PC-3 (cell line): ENCODE measurements at regions not wholly inside any gene's neighbourhood (a gene's known extent, or its start where the extent isn't known, plus 50 kb on each side); places are given as distances from the start of the nearest gene placed in this dataset.

Experiments
- ATAC-seq: fragments of 200-7000 bp; cut with Tn5 transposase; 2 replicates; pipeline ENCODE4 v1.9.1; 2020; ENCODE audit warnings: mild to moderate bottlenecking, moderate library complexity
- BruUV-seq: library from RNA; stranded (reverse); fragments of 400-500 nt; replicated peaks from 2 replicates; lab custom pipeline; 2021; lab: Mats Ljungman, UMichigan
- CTCF ChIA-PET: fragments of 300-600 bp; sonication (Branson Sonifier 250); formaldehyde crosslinking; loops from one replicate; lab custom pipeline; 2022; ENCODE audit warnings: antibody characterized with exemption; lab: Charles Lee
- POLR2A ChIA-PET: fragments of 300-600 bp; sonication (Branson Sonifier 250); formaldehyde crosslinking; loops from one replicate; lab custom pipeline; 2022; ENCODE audit warnings: antibody characterized with exemption; ENCODE audit not compliant: unreplicated experiment; lab: Charles Lee
- DNase-seq: peaks from one replicate; pipeline ENCODE4 v3.0.0-alpha.2; 2015
- H2AFZ ChIP-seq: fragments of 300-600 bp; sonication (generic); 2 replicates; pipeline ENCODE4 v1.6.0; 2016; ENCODE audit warnings: antibody characterized with exemption, low read length
- H3F3A ChIP-seq: fragments of 300-600 bp; sonication (generic); one replicate; pipeline ENCODE4 v1.6.0; 2017; ENCODE audit warnings: antibody characterized with exemption, low read length, control low read depth, mild to moderate bottlenecking; ENCODE audit not compliant: unreplicated experiment
- H3K27ac ChIP-seq: fragments of 300-600 bp; sonication (generic); 2 replicates; pipeline ENCODE4 v1.5.1; 2016; ENCODE audit warnings: mild to moderate bottlenecking, low read length
- H3K27me3 ChIP-seq: fragments of 300-600 bp; sonication (generic); 2 replicates; pipeline ENCODE4 v1.6.1; 2016; ENCODE audit warnings: low read length, mixed read lengths
- H3K36me3 ChIP-seq: fragments of 300-600 bp; sonication (generic); 2 replicates; pipeline ENCODE4 v1.6.1; 2016; ENCODE audit warnings: low read depth, mixed run types, low read length, mixed read lengths
- H3K4me1 ChIP-seq: fragments of 300-600 bp; sonication (generic); 2 replicates; pipeline ENCODE4 v1.5.1; 2016; ENCODE audit warnings: low read length; ENCODE audit not compliant: insufficient read depth
- H3K4me2 ChIP-seq: fragments of 300-600 bp; sonication (generic); 2 replicates; pipeline ENCODE4 v1.6.0; 2016; ENCODE audit warnings: low read length
- H3K4me3 ChIP-seq: fragments of 300-600 bp; sonication (generic); 2 replicates; pipeline ENCODE4 v1.5.1; 2016; ENCODE audit warnings: mild to moderate bottlenecking, low read length, mixed read lengths
- H3K79me2 ChIP-seq: fragments of 300-600 bp; sonication (generic); 2 replicates; pipeline ENCODE4 v1.6.1; 2017; ENCODE audit warnings: low read length, mixed read lengths
- H3K9ac ChIP-seq: fragments of 300-600 bp; sonication (generic); 2 replicates; pipeline ENCODE4 v1.6.0; 2016; ENCODE audit warnings: mild to moderate bottlenecking, low read length
- H3K9me2 ChIP-seq: fragments of 300-600 bp; sonication (generic); replicated peaks from 2 replicates; pipeline ENCODE4 v1.6.1; 2016; ENCODE audit warnings: mixed run types, low read length, mixed read lengths
- H3K9me3 ChIP-seq: fragments of 300-600 bp; sonication (generic); 2 replicates; pipeline ENCODE4 v1.6.1; 2016; ENCODE audit warnings: low read length, mixed read lengths
- H4K20me1 ChIP-seq: fragments of 300-600 bp; sonication (generic); 2 replicates; pipeline ENCODE4 v1.6.1; 2016; ENCODE audit warnings: low read length, mixed read lengths
- EZH2 ChIP-seq: fragments of 300-600 bp; sonication (generic); IDR thresholded peaks from one replicate; pipeline ENCODE4 v1.6.1; 2017; ENCODE audit warnings: antibody characterized with exemption, mild to moderate bottlenecking, low read length; ENCODE audit not compliant: unreplicated experiment
- EZH2phosphoT487 ChIP-seq: fragments of 300-600 bp; sonication (generic); IDR thresholded peaks from 2 replicates; pipeline ENCODE4 v1.6.1; 2018; ENCODE audit warnings: mild to moderate bottlenecking, antibody characterized with exemption, low read length, borderline replicate concordance
- intact Hi-C: fragments of 100-400 bp; cut with micrococcal nuclease; formaldehyde crosslinking; loops from 2 replicates; pipeline ENCODE4 v1.9.0; 2023
- TF ChIP-seq, protein P1 (sequence below): fragments of 300-600 bp; sonication (generic); conservative IDR thresholded peaks from 2 replicates; pipeline ENCODE4 v1.5.1; 2017; ENCODE audit warnings: antibody characterized with exemption, low read depth, mild to moderate bottlenecking, low read length

GRCh38 chr5:155101697-155102096 is 88.1 kb downstream of the KIF4B start:
- H3K4me1 ChIP-seq: no peaks in the 10 kb centered on the region
- ATAC-seq (no peak), DNase-seq (no peak)
- BruUV-seq: no TSS peak
- H3K9me2 ChIP-seq: no peaks in the 10 kb centered on the region
- POLR2A ChIA-PET: no interaction called here
- H3K4me3 ChIP-seq: no peak overlapping the region
- CTCF ChIA-PET: no interaction called here
- H3K27ac ChIP-seq: no peak overlapping the region
- no peak overlapping the region for H3K4me2 ChIP-seq
- H3K79me2 ChIP-seq: no peaks in the 10 kb centered on the region
- no peaks in the 10 kb centered on the region for H3K27me3 ChIP-seq
- H4K20me1 ChIP-seq: no peaks in the 10 kb centered on the region
- H3F3A ChIP-seq: no peaks in the 10 kb centered on the region
- H2AFZ ChIP-seq: no peak overlapping the region
- no peak overlapping the region for H3K9ac ChIP-seq
- TF ChIP-seq, protein P1, sequence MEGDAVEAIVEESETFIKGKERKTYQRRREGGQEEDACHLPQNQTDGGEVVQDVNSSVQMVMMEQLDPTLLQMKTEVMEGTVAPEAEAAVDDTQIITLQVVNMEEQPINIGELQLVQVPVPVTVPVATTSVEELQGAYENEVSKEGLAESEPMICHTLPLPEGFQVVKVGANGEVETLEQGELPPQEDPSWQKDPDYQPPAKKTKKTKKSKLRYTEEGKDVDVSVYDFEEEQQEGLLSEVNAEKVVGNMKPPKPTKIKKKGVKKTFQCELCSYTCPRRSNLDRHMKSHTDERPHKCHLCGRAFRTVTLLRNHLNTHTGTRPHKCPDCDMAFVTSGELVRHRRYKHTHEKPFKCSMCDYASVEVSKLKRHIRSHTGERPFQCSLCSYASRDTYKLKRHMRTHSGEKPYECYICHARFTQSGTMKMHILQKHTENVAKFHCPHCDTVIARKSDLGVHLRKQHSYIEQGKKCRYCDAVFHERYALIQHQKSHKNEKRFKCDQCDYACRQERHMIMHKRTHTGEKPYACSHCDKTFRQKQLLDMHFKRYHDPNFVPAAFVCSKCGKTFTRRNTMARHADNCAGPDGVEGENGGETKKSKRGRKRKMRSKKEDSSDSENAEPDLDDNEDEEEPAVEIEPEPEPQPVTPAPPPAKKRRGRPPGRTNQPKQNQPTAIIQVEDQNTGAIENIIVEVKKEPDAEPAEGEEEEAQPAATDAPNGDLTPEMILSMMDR: no peak
- TF ChIP-seq EZH2: no peak
- TF ChIP-seq EZH2phosphoT487: no peak
- intact Hi-C loops: no loop called here
- H3K9me3 ChIP-seq: no peaks in the 10 kb centered on the region
- H3K36me3 ChIP-seq: no peaks in the 10 kb centered on the region

- Histone ChIP-seq H3K27me3 (no peaks in the 10 kb centered on the region), H3K79me2 (no peaks in the 10 kb centered on the region), H3K27ac (no peak overlapping the region), H3K9me2 (no peaks in the 10 kb centered on the region), H2AFZ (no peak overlapping the region), H3K4me2 (no peak overlapping the region), H3K9me3 (no peaks in the 10 kb centered on the region), H3K36me3 (no peaks in the 10 kb centered on the region), H4K20me1 (no peaks in the 10 kb centered on the region), H3F3A (no peaks in the 10 kb centered on the region), H3K9ac (no peak overlapping the region), H3K4me1 (no peaks in the 10 kb centered on the region), H3K4me3 (no peak overlapping the region)
- ATAC-seq (no peak), DNase-seq (no peak)
- intact Hi-C loops: no loop called here
- ChIA-PET CTCF (no interaction called here), POLR2A (no interaction called here)
- TF ChIP-seq, protein P1: no peak
- TF ChIP-seq EZH2phosphoT487 (no peak), EZH2 (no peak)
- no TSS peak for BruUV-seq
These were observed 89.6 kb downstream of the KIF4B start for GRCh38 chr5:155103146-155103545.

DNA sequence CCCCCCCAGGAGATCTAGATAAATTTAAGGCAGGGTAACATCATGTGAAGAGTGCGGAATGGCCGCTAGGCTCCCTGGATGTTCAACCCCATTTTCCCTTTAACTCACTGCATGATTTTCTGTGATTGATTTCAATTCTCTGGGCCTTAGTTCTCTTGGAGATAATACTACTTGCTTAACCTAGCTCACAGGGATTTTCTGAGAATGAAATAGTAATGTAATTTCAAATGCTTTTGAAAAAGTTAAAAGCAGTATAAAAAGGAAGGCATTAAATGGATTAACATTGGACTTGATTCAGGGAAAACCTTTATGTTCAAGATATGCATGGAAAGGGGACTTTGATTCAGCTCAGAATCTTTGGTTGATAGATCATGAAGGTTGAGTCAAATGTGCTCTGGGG is 90.9 kb downstream of the KIF4B start:
- Histone ChIP-seq H3K4me2 (no peak overlapping the region), H3K4me3 (no peak overlapping the region), H3K9ac (no peak overlapping the region), H3K27me3 (no peaks in the 10 kb centered on the region), H3K27ac (no peak overlapping the region), H2AFZ (no peak overlapping the region), H3F3A (no peaks in the 10 kb centered on the region), H3K4me1 (no peaks in the 10 kb centered on the region), H3K36me3 (no peaks in the 10 kb centered on the region), H3K79me2 (no peaks in the 10 kb centered on the region), H4K20me1 (no peaks in the 10 kb centered on the region), H3K9me3 (no peaks in the 10 kb centered on the region), H3K9me2 (no peaks in the 10 kb centered on the region)
- ChIA-PET POLR2A (no interaction called here), CTCF (no interaction called here)
- BruUV-seq: no TSS peak
- intact Hi-C loops: no loop called here
- ATAC-seq (no peak), DNase-seq (no peak)
- TF ChIP-seq EZH2phosphoT487: no peak
- TF ChIP-seq, protein P1: no peak
- no peak for TF ChIP-seq EZH2
